ENCODE measurements at regions not wholly inside any gene's neighbourhood (a gene's known extent, or its start where the extent isn't known, plus 50 kb on each side); places are given as distances from the start of the nearest gene placed in this dataset.

- TF ChIP-seq E2F1 (CRISPR knock-in tag; IDR thresholded peaks at IDR 0.05), result no peak
Observed at GRCh38 chr12:62082448-62082847, 177.8 kb upstream of the USP15 start (continued).

GRCh38 chr12:62098132-62098531 lies 162.1 kb upstream of the USP15 start:
- TF ChIP-seq JAZF1 (CRISPR knock-in tag; IDR thresholded peaks at IDR 0.05) (no peak), MYBL2 (CRISPR knock-in tag; IDR thresholded peaks at IDR 0.05) (no peak), E2F4 (CRISPR knock-in tag; IDR thresholded peaks at IDR 0.05; ENCODE audit: borderline replicate concordance, low read depth) (no peak), CREM (CRISPR knock-in tag; IDR thresholded peaks at IDR 0.05) (no peak), ZNF317 (CRISPR knock-in tag; IDR thresholded peaks at IDR 0.05; ENCODE audit: borderline replicate concordance, low read depth) (no peak), CREB1 (CRISPR knock-in tag; IDR thresholded peaks at IDR 0.05) (no peak), GABPB1 (CRISPR knock-in tag; IDR thresholded peaks at IDR 0.05) (no peak), USF2 (CRISPR knock-in tag; IDR thresholded peaks at IDR 0.05) (peak; percentile 86), TEAD4 (CRISPR knock-in tag; IDR thresholded peaks at IDR 0.05) (no peak), GTF2I (CRISPR knock-in tag; conservative IDR thresholded peaks at IDR 0.05) (no peak), ARID4B (CRISPR knock-in tag; IDR thresholded peaks at IDR 0.05; ENCODE audit: borderline replicate concordance) (no peak), TP53 (CRISPR knock-in tag; IDR thresholded peaks at IDR 0.05) (no peak), E2F5 (CRISPR knock-in tag; IDR thresholded peaks at IDR 0.05) (no peak), OVOL2 (CRISPR knock-in tag; IDR thresholded peaks at IDR 0.05; ENCODE audit: borderline replicate concordance) (no peak), NFYB (CRISPR knock-in tag; conservative IDR thresholded peaks at IDR 0.05; ENCODE audit: low read depth) (0 out of 2 replicates have a peak, but pooled peaks have one; percentile 44), ZSCAN18 (CRISPR knock-in tag; IDR thresholded peaks at IDR 0.05) (no peak), USF1 (CRISPR knock-in tag; IDR thresholded peaks at IDR 0.05) (peak; percentile 72; the same call in 1 of the 2 replicates)
- Mint-ChIP-seq H3K9me3 (no peaks in the 10 kb centered on the region), H3K27me3 (ENCODE audit: low read depth) (peaks cover 13% of the 10 kb centered on the region), H3K4me1 (peaks cover 20% of the 10 kb centered on the region), H3K27ac (no peak overlapping the region), H3K36me3 (no peaks in the 10 kb centered on the region), H3K4me3 (no peak overlapping the region)
- POLR2A ChIA-PET, result no interaction called here
- ATAC-seq (peak; percentile 61), DNase-seq (ENCODE audit: low spot score) (no peak)
- CTCF ChIA-PET, result interaction anchor here (1.3 kb wide), 1 partner anchor 26 kb away, joined by 4 read pairs; no protein-coding TSS in a partner anchor
